ENCODE measurements at regions not wholly inside any gene's neighbourhood (a gene's known extent, or its start where the extent isn't known, plus 50 kb on each side); places are given as distances from the start of the nearest gene placed in this dataset.

GRCh38 chr11:69419662-69420395, 61.6 kb upstream of the LINC01488 start:
- Mint-ChIP-seq H3K4me3 (no peak overlapping the region), H3K27me3 (ENCODE audit: insufficient read depth) (no peaks in the 10 kb centered on the region), H3K9me3 (peaks cover 10% of the 10 kb centered on the region), H3K4me1 (no peaks in the 10 kb centered on the region), H3K36me3 (ENCODE audit: low read depth) (no peaks in the 10 kb centered on the region), H3K27ac (no peak overlapping the region)
- TF ChIP-seq CTCF (conservative IDR thresholded peaks at IDR 0.05): no peak
- Histone ChIP-seq H3K27me3 (ENCODE audit: control insufficient read depth, insufficient read depth, low read length, poor library complexity, severe bottlenecking) (no peaks in the 10 kb centered on the region), H3K36me3 (ENCODE audit: control insufficient read depth, insufficient read depth, low read length) (no peaks in the 10 kb centered on the region), H3K27ac (ENCODE audit: low read depth, low read length) (no peak overlapping the region), H3K9ac (ENCODE audit: extremely low read depth, low read length, poor library complexity, severe bottlenecking) (no peak overlapping the region), H3K4me3 (ENCODE audit: low read length) (no peak overlapping the region), H3K9me3 (ENCODE audit: control insufficient read depth, low read length) (peaks cover 6% of the 10 kb centered on the region), H3K4me1 (ENCODE audit: control insufficient read depth, insufficient read depth, low read length) (no peaks in the 10 kb centered on the region)
- no peak for DNase-seq
- WGBS, 2 experiments (ENCODE audit: insufficient coverage in 1 of 2, insufficient read length in 1 of 2): 83 to 90% methylated on average over 9 to 20 of the region's 20 CpGs

- peak; percentile 56 for DNase-seq
- Mint-ChIP-seq H3K4me1 (peaks cover 7% of the 10 kb centered on the region), H3K9me3 (peaks cover 21% of the 10 kb centered on the region), H3K36me3 (ENCODE audit: low read depth) (no peaks in the 10 kb centered on the region), H3K4me3 (no peak overlapping the region), H3K27ac (no peak overlapping the region), H3K27me3 (ENCODE audit: insufficient read depth) (no peaks in the 10 kb centered on the region)
- Histone ChIP-seq H3K4me3 (ENCODE audit: low read length) (no peak overlapping the region), H3K4me1 (ENCODE audit: control insufficient read depth, insufficient read depth, low read length) (no peaks in the 10 kb centered on the region), H3K27ac (ENCODE audit: low read depth, low read length) (no peak overlapping the region), H3K27me3 (ENCODE audit: control insufficient read depth, insufficient read depth, low read length, poor library complexity, severe bottlenecking) (no peaks in the 10 kb centered on the region), H3K36me3 (ENCODE audit: control insufficient read depth, insufficient read depth, low read length) (no peaks in the 10 kb centered on the region), H3K9ac (ENCODE audit: extremely low read depth, low read length, poor library complexity, severe bottlenecking) (no peak overlapping the region), H3K9me3 (ENCODE audit: control insufficient read depth, low read length) (peaks cover 8% of the 10 kb centered on the region)
- no peak for TF ChIP-seq CTCF (conservative IDR thresholded peaks at IDR 0.05)
- WGBS, 2 experiments (ENCODE audit: insufficient coverage in 1 of 2, insufficient read length in 1 of 2): 76 to 78% methylated on average over 13 to 16 of the region's 16 CpGs
Observed at GRCh38 chr11:69422645-69423044, 58.8 kb upstream of the LINC01488 start.

- no peaks in the 10 kb centered on the region for H3K27me3 ChIP-seq (ENCODE audit: control insufficient read depth, insufficient read depth, low read length, poor library complexity, severe bottlenecking)
- Mint-ChIP-seq H3K27me3 (ENCODE audit: insufficient read depth) (no peaks in the 10 kb centered on the region), H3K4me1 (peaks cover 9% of the 10 kb centered on the region), H3K36me3 (ENCODE audit: low read depth) (no peaks in the 10 kb centered on the region), H3K4me3 (no peak overlapping the region), H3K9me3 (peaks cover 21% of the 10 kb centered on the region), H3K27ac (no peak overlapping the region)
- no peak overlapping the region for H3K27ac ChIP-seq (ENCODE audit: low read depth, low read length)
- H3K4me3 ChIP-seq (ENCODE audit: low read length): no peak overlapping the region
- peaks cover 8% of the 10 kb centered on the region for H3K9me3 ChIP-seq (ENCODE audit: control insufficient read depth, low read length)
- TF ChIP-seq CTCF (conservative IDR thresholded peaks at IDR 0.05): no peak
- no peaks in the 10 kb centered on the region for H3K36me3 ChIP-seq (ENCODE audit: control insufficient read depth, insufficient read depth, low read length)
- H3K9ac ChIP-seq (ENCODE audit: extremely low read depth, low read length, poor library complexity, severe bottlenecking): no peak overlapping the region
- no peak for DNase-seq
- H3K4me1 ChIP-seq (ENCODE audit: control insufficient read depth, insufficient read depth, low read length): no peaks in the 10 kb centered on the region
- WGBS, 2 experiments (ENCODE audit: insufficient coverage in 1 of 2, insufficient read length in 1 of 2): 93 to 96% methylated on average over 12 to 13 of the region's 13 CpGs
Observed at GRCh38 chr11:69423181-69423580, 58.3 kb upstream of the LINC01488 start.

Data from endodermal cell (in vitro differentiated cells).